ENCODE measurements at regions not wholly inside any gene's neighbourhood (a gene's known extent, or its start where the extent isn't known, plus 50 kb on each side); places are given as distances from the start of the nearest gene placed in this dataset.

- TF ChIP-seq POLR2A (IDR thresholded peaks at IDR 0.05): no peak
- TF ChIP-seq CTCF (IDR thresholded peaks at IDR 0.05): no peak
- H3K4me3 ChIP-seq (ENCODE audit: low read depth, poor library complexity, severe bottlenecking): no peak overlapping the region
- 80 to 92% methylated on average over 12 of the region's 12 CpGs for WGBS, 2 donors
- intact Hi-C loops (cut with DNase I; ENCODE audit: low total_unique reads): no loop called here
- DNase-seq (ENCODE audit: low spot score in 2 of 2): peak in 1 of 2 donors; percentile 64
These were observed 117.4 kb upstream of the SERPIND1 start for GRCh38 chr22:20656516-20656901.

- TF ChIP-seq POLR2A (IDR thresholded peaks at IDR 0.05) (no peak), CTCF (IDR thresholded peaks at IDR 0.05) (no peak)
- intact Hi-C loops (cut with DNase I; ENCODE audit: low total_unique reads): no loop called here
- 82% methylated on average over 17 of the region's 17 CpGs for WGBS, 2 donors
- no peak overlapping the region for H3K4me3 ChIP-seq (ENCODE audit: low read depth, poor library complexity, severe bottlenecking)
- peak in 1 of 2 donors; percentile 61 for DNase-seq (ENCODE audit: low spot score in 2 of 2)
These were observed 116.7 kb upstream of the SERPIND1 start for GRCh38 chr22:20656902-20657836.

Data from lower leg skin (tissue), 4 donors.